ENCODE measurements at regions not wholly inside any gene's neighbourhood (a gene's known extent, or its start where the extent isn't known, plus 50 kb on each side); places are given as distances from the start of the nearest gene placed in this dataset.
"Not testable (repeated sequence)": the region's sequence is repeated elsewhere in the genome, so short reads cannot be mapped to it uniquely, and the experiment has no call there.

DNA sequence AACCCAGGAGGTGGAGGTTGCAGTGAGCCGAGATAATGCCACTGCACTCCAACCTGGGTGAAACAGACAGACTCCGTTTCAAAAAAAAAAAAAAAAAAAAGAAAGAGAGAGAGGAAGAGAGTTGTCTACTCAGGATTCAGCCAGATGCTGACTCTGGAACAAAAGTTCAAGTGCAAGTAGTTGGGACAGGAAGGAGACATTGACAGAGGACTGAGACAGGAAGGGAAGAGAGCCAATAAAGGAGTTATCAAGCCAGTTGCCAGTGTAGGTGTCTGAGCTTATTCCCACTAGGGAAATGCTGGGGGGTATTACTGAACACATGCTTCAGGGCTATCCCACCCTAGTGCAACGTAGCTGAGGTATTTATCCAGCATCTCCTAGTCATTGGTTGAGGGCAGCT, 147.7 kb upstream of the SLC1A3 start:
- CTCF ChIA-PET, result no interaction called here
- POLR2A ChIA-PET, result no interaction called here

DNA sequence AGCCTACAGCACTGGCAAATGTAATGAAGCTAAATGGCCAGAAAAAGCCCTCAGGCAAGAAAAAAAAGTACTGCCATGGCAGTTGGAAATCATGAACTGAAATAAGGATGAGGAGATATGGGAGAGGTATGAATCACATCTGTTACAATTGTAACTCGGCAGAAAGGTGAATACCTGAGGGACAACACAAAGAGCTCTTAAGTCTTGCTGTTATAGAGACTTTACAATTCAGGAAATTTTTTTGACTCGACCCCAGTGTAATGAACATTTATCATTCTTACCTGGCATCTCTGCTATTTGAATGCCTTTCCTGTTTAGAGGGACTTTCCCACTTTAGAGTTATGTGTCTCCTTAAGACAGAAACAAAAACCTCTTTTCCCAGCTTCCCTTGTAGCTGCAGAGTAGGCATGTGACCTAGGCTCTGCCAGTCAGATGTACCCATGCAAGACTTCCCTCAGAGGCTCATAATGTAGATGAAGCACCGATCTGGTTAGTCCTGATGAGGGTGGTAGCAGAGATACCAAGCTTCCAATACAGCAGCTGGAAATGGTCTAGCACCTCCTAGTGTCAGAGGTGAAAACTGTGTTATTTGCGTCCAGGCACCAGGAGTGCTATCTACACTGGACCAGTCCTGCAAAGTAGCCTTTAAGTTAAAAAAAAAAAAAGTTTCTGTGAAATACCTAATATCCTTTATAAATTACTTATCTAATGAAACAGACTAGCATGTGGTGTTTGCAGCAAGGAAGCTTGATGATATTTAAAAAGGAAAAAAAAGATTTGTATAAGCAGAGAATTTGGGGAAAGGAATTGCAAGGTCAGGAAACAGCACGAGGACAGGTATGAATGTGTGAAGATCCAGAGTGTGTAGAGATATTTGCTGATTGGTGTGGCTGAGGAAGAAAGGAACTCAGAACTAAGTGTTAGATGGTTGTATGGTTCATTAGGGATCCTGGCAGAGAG, 146.9 kb upstream of the SLC1A3 start:
- POLR2A ChIA-PET, result no interaction called here
- CTCF ChIA-PET, result interaction anchor here (0.6 kb wide), 1 partner anchor 497 kb away, joined by 4 read pairs; no protein-coding TSS in a partner anchor

DNA sequence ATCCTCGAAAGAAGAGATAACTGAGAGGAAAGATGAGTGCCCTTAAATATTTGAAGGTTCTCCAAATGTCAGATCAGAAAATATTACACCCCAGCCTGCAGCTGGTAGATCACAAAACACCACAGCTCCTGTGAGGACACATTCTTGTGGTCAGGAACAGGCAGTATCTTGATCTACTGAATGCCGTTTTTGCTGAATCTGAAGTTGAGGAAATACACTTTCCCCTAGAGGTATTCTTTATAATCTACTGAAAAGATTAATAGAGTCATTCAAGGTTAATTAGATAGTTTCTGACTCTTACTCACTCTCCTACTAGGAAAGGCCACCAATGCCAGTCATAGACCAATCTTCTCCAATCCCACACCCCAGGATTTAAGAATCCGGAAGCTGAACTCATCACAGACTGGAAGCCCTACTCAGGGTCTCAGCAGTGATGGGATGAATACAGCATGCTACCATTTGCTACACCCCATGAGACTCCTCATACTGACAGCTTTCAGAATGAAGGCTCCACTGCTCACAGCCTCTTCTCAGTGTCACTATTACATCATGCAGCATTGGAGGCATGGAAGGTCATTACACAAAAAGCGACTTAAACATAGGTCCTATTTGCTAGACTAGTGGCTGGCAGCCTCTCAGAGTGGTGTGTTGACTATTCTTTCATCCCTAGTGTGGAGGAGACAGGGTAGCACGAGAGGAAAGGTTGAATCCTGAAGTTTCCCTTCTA, 143.9 kb upstream of the SLC1A3 start:
- ChIA-PET CTCF (no interaction called here), POLR2A (no interaction called here)

DNA sequence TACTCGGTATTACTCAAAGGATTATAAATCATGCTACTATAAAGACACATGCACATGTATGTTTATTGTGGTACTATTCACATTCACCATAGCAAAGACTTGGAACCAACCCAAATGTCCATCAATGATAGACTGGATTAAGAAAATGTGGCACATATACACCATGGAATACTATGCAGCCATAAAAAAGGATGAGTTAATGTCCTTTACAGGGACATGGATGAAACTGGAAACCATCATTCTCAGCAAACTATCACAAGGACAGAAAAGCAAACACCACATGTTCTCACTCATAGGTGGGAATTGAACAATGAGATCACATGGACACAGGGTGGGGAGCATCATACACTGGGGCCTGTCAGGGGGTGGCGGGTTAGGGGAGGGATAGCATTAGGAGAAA, 130.5 kb upstream of the SLC1A3 start:
- CTCF ChIA-PET, POLR2A ChIA-PET: not testable (repeated sequence)

DNA sequence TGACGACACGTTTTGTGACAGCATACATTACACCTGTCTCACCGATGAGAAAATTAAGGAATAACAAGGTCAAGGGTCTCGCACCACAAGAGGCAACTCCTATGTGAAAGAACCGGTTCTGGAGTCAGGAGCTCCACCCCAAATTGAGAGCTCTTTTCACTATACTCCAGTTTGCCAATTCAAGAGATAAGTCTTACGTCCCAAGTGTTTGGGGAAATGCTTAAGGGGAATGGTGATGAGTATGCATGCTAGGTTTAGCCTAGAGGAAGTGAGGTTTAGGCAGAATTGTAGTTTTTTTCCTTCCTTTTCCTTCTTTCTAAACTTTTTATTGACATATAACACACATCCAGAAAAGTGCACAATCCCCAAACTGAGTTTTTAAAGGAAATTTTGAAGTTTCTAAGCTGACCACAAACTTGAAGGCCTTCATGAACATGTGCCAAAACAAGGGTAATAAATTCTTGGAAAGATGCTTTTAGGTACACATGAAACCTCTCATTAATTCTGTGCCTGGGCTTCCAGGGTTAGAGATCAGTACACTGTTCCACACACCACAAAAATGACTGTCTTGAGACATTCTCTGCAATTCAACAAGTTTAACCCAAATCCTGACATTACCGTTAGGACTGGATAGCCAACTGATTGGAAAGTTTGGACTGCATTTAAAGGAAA, 127.6 kb upstream of the SLC1A3 start:
- ChIA-PET CTCF (no interaction called here), POLR2A (no interaction called here)

DNA sequence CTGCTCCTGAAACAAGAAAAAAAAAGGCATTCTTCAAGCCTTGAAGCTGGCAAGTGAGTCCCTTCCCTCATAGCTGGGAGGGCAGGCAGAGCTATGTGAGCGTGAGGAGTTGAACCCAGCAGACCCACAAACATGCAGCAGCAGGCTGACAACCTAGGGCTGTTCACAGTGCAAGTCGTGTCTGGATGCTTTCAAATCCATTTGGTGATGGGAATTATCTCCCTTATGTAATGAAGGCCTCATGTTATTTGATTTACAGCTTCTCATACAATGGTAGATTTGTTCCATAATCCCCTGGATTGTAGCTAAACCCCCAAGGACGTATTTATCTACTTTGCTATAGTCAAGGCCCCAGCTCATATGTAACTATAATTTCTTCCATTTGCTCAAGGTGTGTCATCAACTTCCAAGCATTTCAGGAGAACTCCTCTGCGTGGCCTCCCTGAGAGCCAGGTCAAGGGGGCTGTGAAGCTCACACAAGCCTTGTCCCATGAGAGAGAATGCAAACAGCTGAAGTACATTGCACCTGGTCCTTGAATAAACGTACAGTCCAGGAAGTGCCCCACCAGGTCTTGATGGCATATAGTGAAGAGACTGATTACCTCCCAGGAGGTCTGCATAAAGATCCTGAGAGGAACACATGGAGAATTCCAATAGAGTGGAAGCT, 124.8 kb upstream of the SLC1A3 start:
- ChIA-PET CTCF (no interaction called here), POLR2A (no interaction called here)

DNA sequence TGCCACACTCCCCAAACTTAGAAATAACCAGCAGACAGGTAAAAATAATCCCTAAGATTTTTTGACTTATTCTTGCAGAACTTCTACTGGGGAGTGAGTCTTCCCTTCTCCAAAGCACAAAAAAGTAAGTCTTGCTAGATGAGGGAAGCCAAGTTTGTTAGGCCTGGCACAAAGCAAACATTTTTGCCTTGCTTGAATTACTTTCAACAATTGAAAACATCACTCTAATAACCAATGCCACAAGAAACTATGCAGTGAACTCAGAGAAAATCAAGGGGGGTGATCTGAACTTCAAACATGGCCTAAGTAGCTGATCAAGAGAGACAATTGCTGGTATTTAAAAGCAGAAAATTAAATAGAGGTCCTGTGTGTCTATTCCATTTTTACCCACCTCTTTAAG, 123.6 kb upstream of the SLC1A3 start:
- ChIA-PET CTCF (no interaction called here), POLR2A (no interaction called here)

DNA sequence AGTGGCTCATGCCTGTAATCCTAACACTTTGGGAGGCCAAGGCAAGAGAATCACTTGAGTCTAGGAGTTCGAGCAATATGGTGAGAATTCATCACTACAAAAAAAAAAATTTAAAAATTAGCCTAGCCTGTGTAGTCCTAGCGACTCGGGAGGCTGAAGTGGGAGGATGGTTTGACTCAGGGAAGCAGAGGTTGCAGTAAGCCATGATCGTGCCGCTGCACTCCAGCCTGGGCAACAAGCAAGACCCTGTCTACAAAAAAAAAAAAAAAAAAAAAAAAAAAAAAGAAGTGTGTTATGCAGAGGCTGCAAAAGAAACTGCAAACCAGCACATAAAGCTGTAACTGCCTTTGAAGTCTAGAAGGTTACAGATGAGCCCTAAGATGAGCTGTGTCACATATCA, 116.9 kb upstream of the SLC1A3 start:
- POLR2A ChIA-PET, result no interaction called here
- CTCF ChIA-PET, result no interaction called here

DNA sequence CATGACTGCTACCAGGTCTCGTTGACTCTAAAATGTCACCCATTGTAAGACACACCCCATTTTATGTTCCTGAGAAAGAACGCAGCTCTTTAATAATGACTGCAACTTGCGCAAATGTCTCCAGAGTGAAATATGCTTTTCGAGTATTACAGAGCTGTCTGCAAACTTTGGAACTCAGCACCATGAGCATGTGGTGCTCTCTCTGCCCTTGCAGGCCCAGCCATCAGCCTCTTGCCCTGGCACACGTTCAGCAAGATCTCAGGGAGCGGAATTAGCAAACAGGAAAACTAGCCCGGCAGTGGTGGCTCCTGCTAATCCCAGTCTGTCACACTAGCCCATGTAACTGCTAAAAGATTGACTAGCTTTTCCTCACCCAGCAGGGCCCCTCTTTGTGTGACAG, 114.5 kb upstream of the SLC1A3 start:
- CTCF ChIA-PET, result interaction anchor here (0.6 kb wide), 2 partner anchors 63 to 1814 kb away, joined by 3 read pairs; no protein-coding TSS in a partner anchor
- POLR2A ChIA-PET, result no interaction called here

DNA sequence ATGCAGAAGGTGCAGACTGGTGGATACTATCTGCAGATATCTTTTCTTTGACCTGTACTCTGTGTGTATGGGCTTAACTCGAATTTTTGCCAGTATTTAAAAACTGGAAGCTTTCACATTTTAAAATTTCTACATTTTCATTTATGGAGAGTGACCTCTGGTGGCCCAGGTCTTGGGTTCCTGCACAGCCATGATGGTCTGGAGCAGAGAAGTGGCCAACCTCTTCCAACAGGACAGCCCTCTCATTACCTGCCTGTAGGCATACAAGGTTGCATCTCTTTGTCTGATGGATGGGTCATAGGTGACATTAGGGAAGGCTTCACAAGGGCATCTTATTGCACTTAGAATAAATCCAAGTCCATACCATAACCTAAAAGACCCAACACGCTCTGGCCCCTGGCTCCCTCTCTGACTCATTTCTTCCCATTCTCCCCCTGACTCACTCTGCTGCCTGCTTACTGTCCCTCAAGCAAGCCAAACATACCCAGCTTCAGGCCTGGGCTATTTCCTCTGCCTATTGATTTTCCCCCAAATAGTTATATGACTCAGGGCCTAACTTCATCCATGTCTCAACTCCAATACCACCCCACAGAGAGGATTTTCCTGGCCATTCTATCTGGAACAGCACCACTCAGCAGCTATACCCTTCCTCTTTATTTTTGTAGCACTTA, 113.3 kb upstream of the SLC1A3 start:
- CTCF ChIA-PET, result no interaction called here
- POLR2A ChIA-PET, result no interaction called here

DNA sequence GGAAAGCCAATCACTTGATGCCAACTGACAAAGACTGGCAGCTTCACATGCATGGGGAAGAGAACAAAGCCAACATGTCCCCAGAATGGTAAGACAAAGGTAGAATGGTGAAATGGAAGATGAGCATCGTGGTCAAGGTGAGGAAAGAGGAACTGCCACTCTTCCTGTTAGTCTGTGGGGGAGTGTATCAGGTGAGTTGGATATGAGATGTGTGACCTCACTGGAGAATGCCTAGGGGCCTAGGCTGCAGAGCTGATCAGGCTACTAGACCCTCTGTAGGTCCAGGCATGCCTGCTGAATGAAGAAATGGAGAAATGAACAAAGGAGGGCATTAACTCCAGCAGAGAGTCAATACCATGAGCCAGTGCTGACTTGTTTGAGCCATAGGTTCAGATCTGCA, 112.4 kb upstream of the SLC1A3 start:
- ChIA-PET POLR2A (no interaction called here), CTCF (no interaction called here)

DNA sequence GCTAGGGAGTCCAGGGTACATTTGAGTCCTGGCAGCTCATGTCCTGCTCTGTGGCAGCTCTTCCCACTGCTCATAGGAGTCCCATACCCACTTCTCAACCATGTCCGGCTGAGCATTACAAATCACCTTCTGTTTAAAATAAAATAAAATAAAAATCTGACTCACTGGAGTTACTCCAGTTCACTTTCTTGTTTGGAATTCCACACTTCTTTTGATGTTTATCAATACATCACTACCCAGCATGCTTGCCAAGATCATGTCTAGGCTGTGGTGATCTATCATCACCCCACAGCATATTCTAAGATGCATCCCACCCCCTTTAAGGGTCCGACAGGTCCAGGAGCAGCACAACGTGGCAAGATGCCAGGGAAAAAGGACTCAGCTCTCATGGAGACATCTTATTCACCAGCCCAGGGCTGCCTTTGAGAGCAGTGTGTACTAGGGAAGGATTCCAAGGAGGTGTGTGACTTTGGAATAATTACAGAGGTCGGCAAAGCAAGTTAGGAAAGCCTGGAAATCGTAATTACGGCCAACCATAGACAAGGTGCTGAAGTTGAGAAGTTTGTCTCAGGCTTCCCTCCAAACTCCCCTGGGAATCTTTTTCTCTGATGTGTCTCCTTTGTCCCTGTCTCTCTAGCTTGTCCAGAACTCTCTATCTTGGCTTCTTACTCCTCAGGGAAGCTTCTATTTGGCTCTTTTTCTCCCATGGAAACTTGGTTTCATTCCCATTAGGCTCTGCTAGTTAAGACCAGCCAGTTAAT, 111.4 kb upstream of the SLC1A3 start:
- ChIA-PET POLR2A (no interaction called here), CTCF (no interaction called here)

DNA sequence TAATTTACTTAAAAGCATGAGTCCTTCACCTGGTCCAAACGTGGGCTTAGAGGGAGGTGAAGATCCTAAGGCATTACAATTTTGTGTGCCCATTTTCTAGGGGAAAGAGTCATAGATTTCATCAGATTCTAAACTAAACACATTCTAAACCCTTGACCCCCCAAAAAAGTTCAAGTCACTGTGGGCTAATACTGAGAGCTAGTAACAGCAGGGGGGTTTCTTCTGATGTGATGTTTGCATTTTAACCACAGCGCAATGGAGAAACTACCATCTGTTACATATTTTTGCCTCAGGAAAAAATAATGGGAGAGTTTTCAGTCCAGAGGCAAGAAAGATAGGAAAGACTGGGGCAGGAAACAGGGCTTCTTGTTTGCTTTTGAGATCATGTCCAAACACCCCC, 110.8 kb upstream of the SLC1A3 start:
- POLR2A ChIA-PET, result no interaction called here
- CTCF ChIA-PET, result no interaction called here

DNA sequence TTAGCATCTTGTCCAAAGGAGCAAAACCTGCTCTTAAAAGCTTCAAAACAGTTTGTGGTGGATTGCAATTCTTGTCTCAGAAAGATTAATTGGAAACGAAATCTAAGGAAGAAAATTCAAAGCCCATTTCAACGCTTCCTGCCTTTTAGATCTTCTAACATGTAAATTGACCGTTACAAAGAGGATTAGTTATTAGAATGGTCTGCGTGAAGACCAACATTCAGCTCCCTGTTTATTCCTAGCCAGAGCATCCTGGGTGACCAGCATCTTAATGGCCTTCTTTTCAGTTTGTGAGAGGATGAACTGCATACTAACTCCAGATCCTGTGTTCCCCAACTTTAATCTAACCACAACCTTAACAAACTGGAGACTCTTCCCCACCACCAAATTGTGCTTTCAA, 109.9 kb upstream of the SLC1A3 start:
- POLR2A ChIA-PET, result no interaction called here

DNA sequence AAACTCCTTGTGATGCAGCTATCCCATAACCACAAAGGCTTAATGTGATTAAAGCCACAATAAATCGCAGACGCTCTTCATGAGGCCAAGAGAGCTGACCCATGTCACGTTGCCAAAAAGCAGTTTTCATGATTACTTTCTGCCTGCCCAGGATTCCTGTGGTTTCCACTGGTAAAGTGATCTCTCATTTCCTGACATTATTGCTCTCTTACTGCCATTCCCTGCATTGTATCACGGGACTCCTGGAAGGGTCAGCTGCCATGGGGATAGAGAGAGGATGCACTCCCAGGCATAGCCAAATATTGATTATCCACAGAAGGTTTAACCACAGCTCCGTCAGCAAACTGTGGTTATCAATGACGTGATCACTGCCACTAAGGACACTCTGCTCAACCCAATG, 103.8 kb upstream of the SLC1A3 start:
- CTCF ChIA-PET, result no interaction called here

More for the DNA sequence above, 109.9 kb upstream of the SLC1A3 start:
- CTCF ChIA-PET, result no interaction called here

DNA sequence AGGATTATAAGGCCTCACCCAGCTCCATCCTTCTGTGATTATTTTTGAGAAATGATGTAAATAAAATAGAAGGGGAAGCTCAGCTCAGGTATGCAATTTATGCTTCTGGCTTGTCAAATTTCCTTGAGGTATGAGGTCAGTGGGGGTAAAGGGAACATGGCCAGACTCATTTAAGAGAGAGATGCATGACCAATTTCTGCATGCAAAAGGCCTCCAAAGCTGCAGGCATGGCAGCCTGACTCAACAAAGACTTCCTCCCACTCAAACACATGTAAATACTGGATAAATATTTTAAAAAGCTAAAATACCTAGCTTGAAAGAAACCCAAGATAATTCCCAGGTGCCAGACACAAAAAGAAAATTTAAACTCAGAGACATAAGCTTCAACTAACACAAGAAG, 101.4 kb upstream of the SLC1A3 start:
- ChIA-PET POLR2A (no interaction called here), CTCF (interaction anchor here (1.4 kb wide), 1 partner anchor 90 kb away, joined by 5 read pairs; no protein-coding TSS in a partner anchor)

More for the DNA sequence above, 103.8 kb upstream of the SLC1A3 start:
- POLR2A ChIA-PET, result no interaction called here

DNA sequence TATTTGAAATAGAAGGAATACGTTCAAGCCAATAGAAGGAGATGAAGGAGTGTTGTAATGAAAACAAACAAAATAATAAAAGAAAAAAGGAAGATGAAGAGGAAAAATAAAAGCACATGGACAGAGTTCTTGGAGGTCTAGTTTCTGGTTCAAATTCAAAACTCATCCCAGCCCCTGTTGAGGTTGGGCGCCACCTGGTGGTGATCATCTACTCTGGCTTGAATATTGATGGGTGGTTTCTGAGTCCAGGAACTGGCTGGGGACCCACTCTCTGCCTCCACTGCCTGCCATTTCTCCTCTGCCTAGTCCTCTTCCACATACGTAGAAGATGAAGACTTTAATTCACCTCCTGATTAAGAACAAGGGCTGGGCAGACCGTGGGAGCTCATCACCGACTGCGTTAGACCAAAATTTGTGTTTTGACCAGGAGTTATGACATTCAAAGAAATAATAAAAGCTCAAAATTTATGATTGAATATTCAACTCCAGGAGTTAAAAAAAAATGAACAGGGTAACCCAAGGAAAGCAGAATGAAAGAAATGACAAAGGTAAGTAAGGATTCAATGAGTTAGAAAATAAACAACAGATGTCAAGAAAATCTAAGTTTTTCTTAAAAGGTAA, 99.0 kb upstream of the SLC1A3 start:
- POLR2A ChIA-PET, result no interaction called here
- CTCF ChIA-PET, result interaction anchor here (0.9 kb wide), 1 partner anchor 241 kb away, joined by 5 read pairs; no protein-coding TSS in a partner anchor

DNA sequence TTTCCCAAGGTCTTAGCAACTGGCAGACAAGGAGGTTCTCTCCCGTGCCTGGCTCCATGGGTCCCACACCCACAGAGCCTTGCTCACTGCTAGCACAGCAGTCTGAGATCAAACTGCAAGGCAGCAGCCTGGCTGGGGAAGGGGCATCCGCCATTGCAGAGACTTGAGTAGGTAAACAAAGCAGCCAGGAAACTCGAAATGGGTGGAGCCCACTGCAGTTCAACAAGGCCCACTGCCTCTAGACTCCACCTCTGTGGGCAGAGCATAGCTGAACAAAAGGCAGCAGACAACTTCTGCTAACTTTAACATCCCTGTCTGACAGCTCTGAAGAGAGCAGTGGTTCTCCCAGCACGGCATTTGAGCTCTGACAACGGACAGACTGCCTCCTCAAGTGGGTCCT, 98.1 kb upstream of the SLC1A3 start:
- CTCF ChIA-PET, result interaction anchor here (0.9 kb wide), 1 partner anchor 242 kb away, joined by 5 read pairs; no protein-coding TSS in a partner anchor
- POLR2A ChIA-PET, result not testable (repeated sequence)

All from activated CD8-positive, alpha-beta memory T cell treated with anti-CD3 and anti-CD28 coated beads for 36 hours (primary cell).